HUES6 (cell line): ENCODE measurements at regions not wholly inside any gene's neighbourhood (a gene's known extent, or its start where the extent isn't known, plus 50 kb on each side); places are given as distances from the start of the nearest gene placed in this dataset.

ENCODE experiments used
- H3K27ac ChIP-seq: 2 replicates; pipeline ENCODE4 v1.7.0; 2013; ENCODE audit warnings: low read depth, mild to moderate bottlenecking, low read length, inconsistent platforms
- H3K27me3 ChIP-seq: 2 replicates; pipeline ENCODE4 v1.6.1; 2013; ENCODE audit warnings: low read length; ENCODE audit not compliant: control insufficient read depth, insufficient read depth
- H3K36me3 ChIP-seq: 2 replicates; pipeline ENCODE4 v1.6.1; 2013; ENCODE audit warnings: low read length; ENCODE audit not compliant: control insufficient read depth, insufficient read depth
- H3K4me1 ChIP-seq: 2 replicates; pipeline ENCODE4 v1.6.1; 2013; ENCODE audit warnings: low read length; ENCODE audit not compliant: control insufficient read depth, insufficient read depth
- H3K4me3 ChIP-seq: 2 replicates; pipeline ENCODE4 v1.5.1; 2013; ENCODE audit warnings: low read depth, low read length
- H3K9ac ChIP-seq: one replicate; pipeline ENCODE4 v1.6.1; 2013; ENCODE audit warnings: mild to moderate bottlenecking, low read length
- H3K9me3 ChIP-seq: 2 replicates; pipeline ENCODE4 v1.6.1; 2013; ENCODE audit warnings: low read depth, low read length; ENCODE audit not compliant: control insufficient read depth, insufficient read depth

GRCh38 chr20:6692566-6693173 lies 74.8 kb upstream of the BMP2 start:
- Histone ChIP-seq H3K36me3 (no peaks in the 10 kb centered on the region), H3K9ac (no peak overlapping the region), H3K4me3 (no peak overlapping the region), H3K27me3 (no peaks in the 10 kb centered on the region), H3K4me1 (peaks cover 5% of the 10 kb centered on the region; the same call in 1 of the 2 replicates), H3K27ac (no peak overlapping the region), H3K9me3 (no peaks in the 10 kb centered on the region)

DNA sequence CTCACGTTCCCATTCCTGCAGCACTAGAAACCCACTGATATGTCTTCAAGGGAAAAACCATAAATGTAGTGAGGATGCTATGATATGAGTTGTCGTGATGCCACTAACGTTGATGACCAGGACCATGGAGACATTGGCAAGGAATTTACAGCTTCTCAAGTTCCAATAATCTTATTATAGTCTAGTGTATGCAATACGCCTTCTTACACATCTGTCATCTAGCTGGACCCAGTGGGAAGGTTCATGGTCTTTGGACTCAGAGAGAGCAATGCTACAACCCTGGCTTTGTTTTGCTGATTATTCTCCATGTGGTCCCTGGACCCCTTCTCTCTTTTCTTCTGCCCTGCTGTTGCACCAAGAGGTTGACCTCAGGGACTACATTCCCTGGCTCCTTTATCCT lies 76.0 kb upstream of the BMP2 start:
- H3K4me1 ChIP-seq = no peaks in the 10 kb centered on the region
- no peak overlapping the region for H3K4me3 ChIP-seq
- no peaks in the 10 kb centered on the region for H3K9me3 ChIP-seq
- H3K9ac ChIP-seq = no peak overlapping the region
- H3K27ac ChIP-seq = no peak overlapping the region
- no peaks in the 10 kb centered on the region for H3K36me3 ChIP-seq
- H3K27me3 ChIP-seq = no peaks in the 10 kb centered on the region

- H3K4me3 ChIP-seq = no peak overlapping the region
Observed at GRCh38 chr20:6689339-6689973, 78.0 kb upstream of the BMP2 start.

DNA sequence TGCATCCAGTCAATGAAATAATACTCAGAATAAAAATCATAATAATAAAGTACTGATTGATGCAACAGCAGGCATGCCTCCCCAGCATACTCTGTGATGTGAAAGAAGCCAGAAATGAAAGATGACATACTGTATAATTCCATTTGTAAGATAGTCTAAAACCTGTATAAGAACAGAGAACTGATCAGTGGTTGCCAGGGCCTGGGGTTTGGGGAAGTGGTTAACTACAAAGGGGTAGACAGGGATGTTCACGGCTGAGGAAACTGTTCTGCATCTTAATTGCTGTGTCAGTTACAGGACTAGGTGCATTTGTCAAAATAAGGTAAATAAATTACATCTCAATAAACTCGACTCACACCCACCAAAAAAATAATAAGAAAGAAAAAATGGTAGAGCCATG lies 81.3 kb upstream of the BMP2 start:
- Histone ChIP-seq H3K4me1 (no peaks in the 10 kb centered on the region), H3K27me3 (no peaks in the 10 kb centered on the region), H3K9ac (no peak overlapping the region), H3K4me3 (no peak overlapping the region), H3K27ac (no peak overlapping the region), H3K36me3 (no peaks in the 10 kb centered on the region), H3K9me3 (no peaks in the 10 kb centered on the region)

More at GRCh38 chr20:6689339-6689973, 78.0 kb upstream of the BMP2 start:
- no peaks in the 10 kb centered on the region for H3K36me3 ChIP-seq
- H3K4me1 ChIP-seq = no peaks in the 10 kb centered on the region
- H3K9ac ChIP-seq = no peak overlapping the region
- H3K9me3 ChIP-seq = no peaks in the 10 kb centered on the region
- no peaks in the 10 kb centered on the region for H3K27me3 ChIP-seq
- H3K27ac ChIP-seq = no peak overlapping the region

DNA sequence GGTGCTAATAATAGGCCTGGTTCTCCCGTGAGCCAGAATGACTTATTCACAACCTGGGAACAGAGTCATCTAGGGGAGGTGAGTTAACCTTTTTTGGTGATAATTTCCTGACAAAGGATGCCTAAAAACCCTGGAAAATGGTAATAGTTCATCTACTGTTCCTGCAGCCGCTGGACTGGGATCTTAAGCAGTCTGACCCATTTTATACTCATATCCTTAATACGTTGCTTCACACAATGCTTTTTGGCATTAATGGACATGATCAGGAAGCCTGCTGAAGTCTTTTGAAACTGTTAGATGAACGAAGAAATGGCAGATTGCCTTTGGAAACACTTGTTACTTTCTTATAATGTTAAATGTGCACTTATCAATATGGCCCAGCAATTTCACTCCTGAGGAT lies 81.9 kb upstream of the BMP2 start:
- H3K36me3 ChIP-seq = no peaks in the 10 kb centered on the region
- H3K27ac ChIP-seq = no peak overlapping the region
- H3K9me3 ChIP-seq = no peaks in the 10 kb centered on the region
- no peaks in the 10 kb centered on the region for H3K27me3 ChIP-seq
- no peak overlapping the region for H3K4me3 ChIP-seq
- H3K9ac ChIP-seq = no peak overlapping the region
- H3K4me1 ChIP-seq = no peaks in the 10 kb centered on the region

- no peaks in the 10 kb centered on the region for H3K9me3 ChIP-seq
- H3K27ac ChIP-seq = no peak overlapping the region
- H3K4me3 ChIP-seq = no peak overlapping the region
- H3K36me3 ChIP-seq = no peaks in the 10 kb centered on the region
- no peaks in the 10 kb centered on the region for H3K27me3 ChIP-seq
- H3K4me1 ChIP-seq = no peaks in the 10 kb centered on the region
- no peak overlapping the region for H3K9ac ChIP-seq
Observed at GRCh38 chr20:6685181-6685582, 82.3 kb upstream of the BMP2 start.

GRCh38 chr20:6683021-6683977 lies 84.2 kb upstream of the BMP2 start:
- Histone ChIP-seq H3K4me1 (no peaks in the 10 kb centered on the region), H3K4me3 (no peak overlapping the region), H3K9ac (no peak overlapping the region), H3K27me3 (no peaks in the 10 kb centered on the region), H3K9me3 (no peaks in the 10 kb centered on the region), H3K27ac (no peak overlapping the region), H3K36me3 (no peaks in the 10 kb centered on the region)

DNA sequence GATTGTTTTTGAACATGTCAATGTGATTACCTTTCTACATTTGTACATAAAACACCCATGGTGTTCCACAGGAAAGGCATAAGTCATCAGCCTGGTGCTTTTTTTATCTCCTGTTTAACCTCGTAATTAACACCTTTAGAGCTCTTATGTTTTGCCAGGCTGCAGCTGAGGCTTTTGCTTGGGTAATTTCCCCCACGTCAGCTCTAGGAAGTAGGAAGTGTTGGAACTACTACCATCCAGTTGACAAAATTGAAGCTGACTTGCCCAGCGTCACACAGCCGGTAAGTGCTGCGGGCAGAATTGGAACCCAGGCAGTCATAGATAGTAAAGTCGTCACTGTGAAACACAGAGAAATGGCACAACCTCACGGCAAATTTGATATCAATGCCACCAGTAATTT lies 86.6 kb upstream of the BMP2 start:
- Histone ChIP-seq H3K4me1 (no peaks in the 10 kb centered on the region), H3K27ac (no peak overlapping the region)

DNA sequence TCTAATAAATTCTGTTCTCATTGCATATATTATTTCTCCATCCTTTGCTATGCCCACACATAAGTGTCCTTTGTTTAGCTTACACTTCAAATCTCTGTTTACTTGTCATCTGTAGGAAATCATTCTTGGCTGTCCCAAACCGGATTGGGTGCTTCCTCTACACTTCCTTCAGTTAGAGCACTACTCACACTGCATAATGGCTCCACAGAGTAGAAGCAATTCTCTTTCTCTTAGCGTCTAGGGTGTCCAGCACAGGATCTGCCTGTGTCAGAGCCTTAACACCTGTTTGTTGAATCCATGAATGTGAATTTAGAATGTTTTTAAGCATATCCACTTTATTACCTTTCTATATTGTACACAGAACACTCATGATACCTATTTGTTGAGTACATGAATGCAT lies 87.0 kb upstream of the BMP2 start:
- no peaks in the 10 kb centered on the region for H3K4me1 ChIP-seq
- H3K36me3 ChIP-seq = no peaks in the 10 kb centered on the region
- no peak overlapping the region for H3K27ac ChIP-seq
- no peak overlapping the region for H3K9ac ChIP-seq
- H3K27me3 ChIP-seq = no peaks in the 10 kb centered on the region
- H3K4me3 ChIP-seq = no peak overlapping the region
- no peaks in the 10 kb centered on the region for H3K9me3 ChIP-seq

More for the DNA sequence above, 86.6 kb upstream of the BMP2 start:
- Histone ChIP-seq H3K4me3 (no peak overlapping the region), H3K9me3 (no peaks in the 10 kb centered on the region), H3K27me3 (no peaks in the 10 kb centered on the region), H3K36me3 (no peaks in the 10 kb centered on the region), H3K9ac (no peak overlapping the region)

DNA sequence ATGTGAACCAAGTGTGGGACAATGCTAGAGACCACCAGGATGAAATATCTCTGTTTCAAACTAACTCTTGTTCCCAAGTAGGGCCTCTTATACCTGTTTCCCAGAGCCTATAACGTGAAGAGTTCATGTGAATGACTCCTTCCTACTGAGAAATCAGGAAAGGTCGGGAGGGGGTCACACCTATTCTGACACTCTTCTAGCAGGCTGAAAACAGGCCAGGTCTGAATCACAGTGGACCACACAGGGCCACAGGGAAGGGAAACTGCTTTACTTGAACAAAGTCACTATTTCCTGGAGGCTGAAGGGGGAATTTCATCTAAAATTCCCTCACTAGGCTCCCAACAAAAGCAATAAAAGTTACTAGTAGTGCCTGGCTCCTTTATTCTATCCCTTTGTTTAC lies 88.4 kb upstream of the BMP2 start:
- Histone ChIP-seq H3K27me3 (no peaks in the 10 kb centered on the region), H3K9ac (no peak overlapping the region), H3K27ac (no peak overlapping the region), H3K4me3 (no peak overlapping the region), H3K36me3 (no peaks in the 10 kb centered on the region), H3K9me3 (no peaks in the 10 kb centered on the region), H3K4me1 (no peaks in the 10 kb centered on the region)

- no peak overlapping the region for H3K27ac ChIP-seq
- H3K4me3 ChIP-seq = no peak overlapping the region
- no peaks in the 10 kb centered on the region for H3K9me3 ChIP-seq
- no peaks in the 10 kb centered on the region for H3K4me1 ChIP-seq
- H3K27me3 ChIP-seq = no peaks in the 10 kb centered on the region
- no peaks in the 10 kb centered on the region for H3K36me3 ChIP-seq
- H3K9ac ChIP-seq = no peak overlapping the region
Observed at GRCh38 chr20:6678101-6678500, 89.4 kb upstream of the BMP2 start.
